CD4-positive, alpha-beta T cell (primary cell): ENCODE measurements at regions not wholly inside any gene's neighbourhood (a gene's known extent, or its start where the extent isn't known, plus 50 kb on each side); places are given as distances from the start of the nearest gene placed in this dataset.

Experiments
- ATAC-seq: fragments of 200-7000 bp; cut with Tn5 transposase; one replicate; pipeline ENCODE4 v1.10.0; 2022; ENCODE audit warnings: mild to moderate bottlenecking; ENCODE audit not compliant: poor library complexity
- CTCF ChIA-PET: fragments of 350-600 bp; sonication (Branson Sonifier 250); formaldehyde crosslinking; loops from one replicate; lab custom pipeline; 2021; ENCODE audit warnings: antibody characterized with exemption, inconsistent platforms; lab: Charles Lee
- POLR2A ChIA-PET: fragments of 350-600 bp; sonication (Branson Sonifier 250); formaldehyde crosslinking; loops from one replicate; lab custom pipeline; 2021; ENCODE audit warnings: antibody characterized with exemption, inconsistent platforms; lab: Charles Lee
- DNase-seq, 14 experiments: peaks; one replicate each; pipeline ENCODE4 v3.0.0-alpha.2; 2013 to 2020; ENCODE audit warnings: mixed read lengths in 2 of 14
- H3K27ac ChIP-seq, 2 donors: one replicate each; pipeline versions ENCODE4 v1.5.1 to v1.7.0; 2013; ENCODE audit warnings: low read length in 2 of 2, low read depth in 1 of 2, mild to moderate bottlenecking in 1 of 2
- H3K27me3 ChIP-seq, 2 experiments: 1 replicate in 1 of 2; 2 replicates in 1 of 2; pipeline versions ENCODE4 v1.6.1 to v1.7.0; 2013; ENCODE audit warnings: low read length in 2 of 2, control low read depth in 1 of 2, mild to moderate bottlenecking in 1 of 2, moderate library complexity in 1 of 2; ENCODE audit not compliant: insufficient read depth in 2 of 2, control insufficient read depth in 1 of 2
- H3K36me3 ChIP-seq: one replicate; pipeline ENCODE4 v1.6.1; 2013; ENCODE audit warnings: low read length, control low read depth; ENCODE audit not compliant: insufficient read depth
- H3K4me1 ChIP-seq: one replicate; pipeline ENCODE4 v1.6.1; 2013; ENCODE audit warnings: low read length, control low read depth; ENCODE audit not compliant: insufficient read depth
- H3K4me3 ChIP-seq: one replicate; pipeline ENCODE4 v1.5.1; 2013; ENCODE audit warnings: mild to moderate bottlenecking, low read length, moderate library complexity
- H3K9me3 ChIP-seq, 2 experiments: 1 replicate in 1 of 2; 2 replicates in 1 of 2; pipeline versions ENCODE4 v1.6.1 to v1.7.0; 2013; ENCODE audit warnings: low read length in 2 of 2, mild to moderate bottlenecking in 2 of 2, control low read depth in 1 of 2, moderate library complexity in 1 of 2; ENCODE audit not compliant: control insufficient read depth in 1 of 2, insufficient read depth in 1 of 2
- H3K27ac Mint-ChIP-seq: one replicate; pipeline ENCODE4 v1.8.0; 2020; ENCODE audit warnings: mixed read lengths
- H3K27me3 Mint-ChIP-seq: one replicate; pipeline ENCODE4 v1.8.0; 2021; ENCODE audit warnings: mixed read lengths
- H3K36me3 Mint-ChIP-seq: one replicate; pipeline ENCODE4 v1.8.0; 2021; ENCODE audit warnings: low read depth, mixed read lengths
- H3K4me1 Mint-ChIP-seq: one replicate; pipeline ENCODE4 v1.8.0; 2021; ENCODE audit warnings: low read depth, mixed read lengths
- H3K4me3 Mint-ChIP-seq: one replicate; pipeline ENCODE4 v1.8.0; 2020; ENCODE audit warnings: mild to moderate bottlenecking, mixed read lengths
- H3K9me3 Mint-ChIP-seq: one replicate; pipeline ENCODE4 v1.8.0; 2020; ENCODE audit warnings: mixed read lengths
- intact Hi-C, 2 experiments: fragments of 100-400 bp; cut with DNase I in 1 of 2; cut with micrococcal nuclease in 1 of 2; formaldehyde crosslinking; loops; one replicate each; pipeline versions ENCODE4 v1.15.1 to v1.9.0; 2023 to 2025; cut with DNase I, micrococcal nuclease
- TF ChIP-seq, protein P1 (sequence below): fragments of 200-600 bp; IDR thresholded peaks from one replicate; pipeline ENCODE4 v1.8.0; 2022; ENCODE audit warnings: antibody characterized with exemption, mild to moderate bottlenecking

DNA sequence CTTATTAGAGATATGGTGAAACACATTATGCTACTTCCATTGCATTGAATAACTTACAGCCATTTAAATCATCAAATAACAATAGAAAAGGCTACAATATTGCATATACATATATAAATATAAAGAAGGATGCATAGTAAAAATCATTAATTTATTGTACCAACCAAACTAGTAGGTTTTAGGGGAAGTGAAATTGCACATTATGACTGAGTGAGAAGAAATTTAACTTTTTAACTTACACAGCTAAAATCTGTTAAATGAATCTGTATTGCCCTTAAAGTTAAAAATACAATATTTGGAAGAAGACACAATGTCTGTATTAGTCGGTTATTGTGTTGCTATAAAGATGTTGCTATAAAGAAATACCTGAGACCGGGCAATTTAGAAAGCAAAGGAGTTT, 2073.7 kb upstream of the ACO1 start:
- no peak overlapping the region for H3K4me3 Mint-ChIP-seq
- DNase-seq: no peak
- TF ChIP-seq, protein P1, sequence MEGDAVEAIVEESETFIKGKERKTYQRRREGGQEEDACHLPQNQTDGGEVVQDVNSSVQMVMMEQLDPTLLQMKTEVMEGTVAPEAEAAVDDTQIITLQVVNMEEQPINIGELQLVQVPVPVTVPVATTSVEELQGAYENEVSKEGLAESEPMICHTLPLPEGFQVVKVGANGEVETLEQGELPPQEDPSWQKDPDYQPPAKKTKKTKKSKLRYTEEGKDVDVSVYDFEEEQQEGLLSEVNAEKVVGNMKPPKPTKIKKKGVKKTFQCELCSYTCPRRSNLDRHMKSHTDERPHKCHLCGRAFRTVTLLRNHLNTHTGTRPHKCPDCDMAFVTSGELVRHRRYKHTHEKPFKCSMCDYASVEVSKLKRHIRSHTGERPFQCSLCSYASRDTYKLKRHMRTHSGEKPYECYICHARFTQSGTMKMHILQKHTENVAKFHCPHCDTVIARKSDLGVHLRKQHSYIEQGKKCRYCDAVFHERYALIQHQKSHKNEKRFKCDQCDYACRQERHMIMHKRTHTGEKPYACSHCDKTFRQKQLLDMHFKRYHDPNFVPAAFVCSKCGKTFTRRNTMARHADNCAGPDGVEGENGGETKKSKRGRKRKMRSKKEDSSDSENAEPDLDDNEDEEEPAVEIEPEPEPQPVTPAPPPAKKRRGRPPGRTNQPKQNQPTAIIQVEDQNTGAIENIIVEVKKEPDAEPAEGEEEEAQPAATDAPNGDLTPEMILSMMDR: no peak
- H3K27me3 Mint-ChIP-seq: no peaks in the 10 kb centered on the region
- no peaks in the 10 kb centered on the region for H3K4me1 ChIP-seq
- CTCF ChIA-PET: no interaction called here
- no peak overlapping the region for H3K4me3 ChIP-seq
- no peaks in the 10 kb centered on the region for H3K4me1 Mint-ChIP-seq
- H3K9me3 ChIP-seq: peaks cover 0 to 3% of the 10 kb centered on the region in 2 experiments
- POLR2A ChIA-PET: no interaction called here
- H3K9me3 Mint-ChIP-seq: no peaks in the 10 kb centered on the region
- no peak overlapping the region for H3K27ac ChIP-seq
- no peaks in the 10 kb centered on the region for H3K36me3 ChIP-seq
- no peak overlapping the region for H3K27ac Mint-ChIP-seq
- H3K36me3 Mint-ChIP-seq: no peaks in the 10 kb centered on the region
- H3K27me3 ChIP-seq: no peaks in the 10 kb centered on the region
- intact Hi-C loops: no loop called here
- no peak for ATAC-seq

DNA sequence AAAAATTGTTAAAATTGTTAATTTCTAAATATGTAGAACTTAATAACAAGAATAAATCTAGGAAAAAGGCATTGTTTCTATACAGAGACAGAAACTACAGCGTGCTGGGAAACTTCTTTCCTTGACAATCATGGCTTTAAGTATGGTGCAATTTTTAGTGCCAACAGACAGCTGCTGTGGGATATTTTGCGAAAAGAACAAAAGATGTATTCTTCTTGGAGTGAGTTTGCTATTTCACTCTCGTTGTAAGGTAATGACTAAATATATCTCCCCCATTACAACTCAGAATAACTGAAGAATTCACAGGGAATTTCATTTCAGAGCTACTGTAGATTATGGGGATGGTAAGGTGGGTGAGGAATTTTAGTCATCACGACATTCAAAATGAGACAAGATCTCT, 2055.0 kb upstream of the ACO1 start:
- no peaks in the 10 kb centered on the region for H3K27me3 Mint-ChIP-seq
- POLR2A ChIA-PET: no interaction called here
- H3K4me3 Mint-ChIP-seq: no peak overlapping the region

DNA sequence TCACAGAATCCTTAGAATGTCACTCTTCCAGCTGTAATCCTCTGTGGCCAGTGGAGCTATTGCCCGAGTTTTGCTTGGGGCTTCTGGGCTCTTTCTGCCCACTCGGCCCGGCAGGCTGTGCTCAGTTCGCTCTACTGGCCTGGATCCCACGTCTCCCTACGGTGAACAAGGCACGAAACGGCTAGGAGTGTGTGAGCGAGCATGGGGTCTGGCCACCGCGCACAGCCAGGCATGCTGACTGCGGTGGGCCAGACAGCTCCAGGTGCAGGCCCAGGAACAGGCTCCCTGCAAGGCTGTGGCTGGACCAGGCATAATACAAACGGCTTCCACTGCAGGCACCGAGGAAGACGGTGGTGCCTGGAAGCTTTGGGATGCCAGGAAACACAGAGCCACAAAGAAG, 2035.5 kb upstream of the ACO1 start:
- ChIA-PET CTCF (no interaction called here), POLR2A (no interaction called here)
- intact Hi-C loops: no loop called here
- H3K4me1 Mint-ChIP-seq: no peaks in the 10 kb centered on the region
- no peak for DNase-seq
- no peaks in the 10 kb centered on the region for H3K36me3 Mint-ChIP-seq
- no peaks in the 10 kb centered on the region for H3K27me3 ChIP-seq
- no peak overlapping the region for H3K27ac ChIP-seq
- H3K9me3 Mint-ChIP-seq: peaks cover 3% of the 10 kb centered on the region
- no peaks in the 10 kb centered on the region for H3K27me3 Mint-ChIP-seq
- TF ChIP-seq, protein P1: no peak
- no peak overlapping the region for H3K4me3 Mint-ChIP-seq
- no peak for ATAC-seq
- H3K4me3 ChIP-seq: no peak overlapping the region
- H3K36me3 ChIP-seq: no peaks in the 10 kb centered on the region
- peaks cover 0 to 15% of the 10 kb centered on the region in 2 experiments for H3K9me3 ChIP-seq
- H3K4me1 ChIP-seq: no peaks in the 10 kb centered on the region
- no peak overlapping the region for H3K27ac Mint-ChIP-seq

More for the DNA sequence above, 2055.0 kb upstream of the ACO1 start:
- Histone ChIP-seq H3K4me3 (no peak overlapping the region), H3K4me1 (no peaks in the 10 kb centered on the region), H3K36me3 (no peaks in the 10 kb centered on the region), H3K27ac (no peak overlapping the region), H3K27me3 (no peaks in the 10 kb centered on the region), H3K9me3 (no peaks in the 10 kb centered on the region)
- intact Hi-C loops: no loop called here
- TF ChIP-seq, protein P1: no peak
- ATAC-seq: no peak
- no peak overlapping the region for H3K27ac Mint-ChIP-seq
- CTCF ChIA-PET: no interaction called here
- H3K9me3 Mint-ChIP-seq: no peaks in the 10 kb centered on the region
- no peaks in the 10 kb centered on the region for H3K36me3 Mint-ChIP-seq
- no peak for DNase-seq
- H3K4me1 Mint-ChIP-seq: no peaks in the 10 kb centered on the region
